ENCODE measurements at regions not wholly inside any gene's neighbourhood (a gene's known extent, or its start where the extent isn't known, plus 50 kb on each side); places are given as distances from the start of the nearest gene placed in this dataset.
"Not testable (repeated sequence)": the region's sequence is repeated elsewhere in the genome, so short reads cannot be mapped to it uniquely, and the experiment has no call there.

DNA sequence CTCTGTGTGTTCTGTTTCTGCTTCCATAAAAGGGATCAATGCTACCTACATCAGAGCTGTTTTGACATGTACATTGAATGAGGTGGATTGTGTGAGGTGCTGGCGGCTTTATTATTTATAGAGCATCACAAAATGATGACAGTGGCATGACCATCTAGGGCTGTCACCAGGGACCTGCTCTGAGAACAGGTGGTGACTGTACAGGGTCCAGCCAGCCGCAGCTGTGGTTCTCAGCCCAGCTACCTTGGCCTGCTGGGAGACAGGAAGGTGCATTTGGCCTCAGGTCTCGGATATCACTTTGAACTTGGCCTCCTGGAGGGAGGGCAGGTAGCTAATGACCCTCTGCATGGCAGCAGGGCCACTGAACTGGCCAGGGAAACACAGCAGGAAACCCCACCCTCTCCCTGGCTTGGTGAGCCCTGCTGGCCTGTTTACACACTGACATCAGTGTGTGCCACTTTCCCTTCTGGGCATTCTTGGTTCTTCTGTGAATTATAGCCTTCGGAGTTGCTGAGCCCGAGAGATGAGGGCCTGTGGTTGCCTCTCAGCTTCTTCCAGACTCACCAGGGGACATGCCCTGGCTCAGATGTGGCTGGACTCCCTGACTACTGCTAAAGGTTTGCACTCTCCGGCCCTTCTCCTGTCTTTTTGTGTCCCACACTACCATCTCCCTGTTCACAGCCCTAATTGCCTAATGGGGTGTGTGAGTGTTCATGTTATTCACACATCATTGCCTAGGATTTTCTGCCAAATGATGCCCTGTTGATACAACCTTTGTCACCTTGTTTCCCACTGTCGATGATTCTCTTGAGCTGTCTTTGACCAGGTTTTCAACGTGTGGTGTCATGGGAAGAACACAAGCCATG is 109.2 kb upstream of the RAB12 start:
- no peak for DNase-seq (ENCODE audit: low read depth in 2 of 2)

DNA sequence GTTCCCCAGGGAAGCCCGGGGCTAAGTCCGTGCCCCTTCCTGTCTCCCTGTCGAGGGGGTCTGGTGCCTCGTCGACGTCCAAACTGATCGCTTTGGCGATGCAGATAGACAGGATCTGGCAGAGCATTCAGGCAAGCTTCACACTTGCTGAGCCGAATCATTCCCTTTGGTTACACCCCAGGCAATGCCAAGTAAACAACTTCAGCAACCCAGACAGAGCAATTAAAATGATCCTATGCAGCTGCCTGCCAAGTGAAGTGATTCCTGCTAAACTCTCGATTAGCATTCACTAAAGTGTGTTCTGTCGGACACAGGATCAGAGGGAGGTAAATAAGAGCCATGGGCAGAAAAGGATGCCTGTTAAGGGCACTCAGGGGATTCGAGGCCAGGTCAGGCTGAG is 108.2 kb upstream of the RAB12 start:
- DNase-seq (ENCODE audit: low read depth in 2 of 2) = no peak

DNA sequence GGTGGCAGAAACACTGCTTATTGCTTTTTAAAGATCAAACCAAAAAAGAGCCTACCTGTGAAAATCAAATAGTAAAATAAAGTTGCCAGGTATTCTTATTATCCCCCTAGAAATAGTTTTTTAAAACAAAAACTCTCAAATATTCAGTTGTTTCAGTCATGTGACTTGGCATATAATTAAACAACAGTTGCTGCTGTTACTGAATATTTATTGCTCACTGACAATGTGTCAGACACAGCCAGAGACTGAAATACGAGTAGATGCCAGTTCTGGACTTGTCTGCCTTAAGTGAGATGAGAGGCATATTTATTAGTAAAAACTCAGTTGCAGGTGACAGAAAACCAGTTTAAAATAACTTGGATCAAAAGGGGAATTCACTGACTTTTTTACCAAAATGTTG is 106.0 kb upstream of the RAB12 start:
- DNase-seq (ENCODE audit: low read depth in 2 of 2) = no peak

DNA sequence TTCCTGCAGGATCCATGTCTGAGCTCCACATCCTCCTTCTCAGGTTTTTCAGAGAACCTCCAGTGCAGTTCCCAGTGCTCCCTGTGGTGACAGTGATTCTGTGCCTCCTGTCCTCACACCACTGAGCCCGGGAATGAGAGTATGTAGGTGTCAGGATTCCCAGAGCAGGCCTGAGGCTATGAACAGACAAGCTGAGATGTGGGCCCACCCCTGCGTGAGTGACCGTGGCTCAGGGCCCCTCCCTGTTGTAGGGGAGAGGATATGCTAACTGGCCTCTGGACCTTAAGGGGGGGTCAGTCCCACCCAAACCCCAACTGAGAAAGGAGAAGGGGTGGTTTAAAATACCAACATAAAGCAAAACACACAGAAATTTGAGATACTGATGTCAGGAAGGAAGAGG is 104.8 kb upstream of the RAB12 start:
- no peak for DNase-seq (ENCODE audit: low read depth in 2 of 2)

DNA sequence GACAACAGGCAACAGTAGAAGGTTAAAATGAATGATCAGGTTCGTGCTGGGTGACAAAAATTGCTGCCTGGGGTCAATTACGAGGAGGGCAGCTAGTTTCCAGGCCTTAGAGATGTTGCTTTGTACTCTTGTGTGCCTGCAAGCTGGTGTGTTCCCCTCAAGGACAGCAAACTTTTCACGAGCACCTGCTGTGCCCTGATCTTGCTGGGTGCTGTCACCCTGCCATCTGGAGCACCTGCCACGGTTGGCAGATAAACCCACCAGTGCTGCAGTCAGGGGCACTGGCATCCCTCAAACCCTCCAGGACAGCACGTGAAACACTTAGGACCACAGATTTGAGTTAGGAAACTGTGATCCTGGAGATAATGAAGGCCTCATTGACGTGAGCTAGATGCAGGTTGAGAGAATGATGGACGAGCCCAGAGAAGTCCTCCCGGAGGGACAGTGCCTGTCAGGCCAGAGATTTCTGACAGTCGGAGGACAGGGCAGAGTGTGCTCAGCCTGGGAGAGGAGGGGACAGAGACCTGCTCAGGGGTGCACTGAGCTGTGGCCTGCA is 104.3 kb upstream of the RAB12 start:
- DNase-seq (ENCODE audit: low read depth in 2 of 2) = no peak

DNA sequence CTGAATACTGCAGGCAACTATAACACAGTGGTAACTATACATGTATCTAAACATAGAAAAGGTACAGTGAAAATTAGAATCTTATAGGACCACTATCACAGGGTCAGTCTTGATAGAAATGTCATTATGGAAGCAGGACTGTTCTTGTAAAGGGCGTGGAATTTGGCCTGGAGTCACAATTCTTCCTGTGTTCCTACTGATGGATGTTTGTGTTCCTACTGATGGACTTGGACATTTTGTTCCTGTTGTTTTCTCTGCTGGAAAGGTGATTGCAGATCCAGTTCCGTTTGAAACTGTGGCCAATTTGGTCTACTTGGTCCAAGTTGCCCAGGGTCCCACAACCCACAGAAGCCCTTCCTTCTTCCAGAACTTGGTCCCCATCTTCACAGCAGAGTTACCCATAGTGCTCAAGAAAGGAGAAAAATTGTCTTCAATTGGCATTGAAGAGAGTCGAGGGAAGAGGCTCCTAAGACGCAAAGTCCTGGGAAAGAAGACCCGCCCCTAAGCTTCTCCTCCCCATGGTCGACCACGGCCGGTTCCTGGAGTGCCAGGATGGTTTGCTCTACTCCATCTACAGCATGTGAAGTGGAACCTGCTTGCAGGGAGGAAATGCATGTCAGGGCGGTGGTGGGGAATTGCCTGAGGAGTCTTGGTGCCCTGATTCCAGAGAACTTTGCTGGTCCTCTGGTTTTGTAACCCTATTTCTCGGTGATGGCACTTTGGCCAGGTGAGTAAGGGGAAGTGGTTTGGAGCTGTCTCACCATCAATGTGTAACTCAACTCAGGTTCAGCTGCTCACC is 102.8 kb upstream of the RAB12 start:
- no peak for DNase-seq (ENCODE audit: low read depth in 2 of 2)

DNA sequence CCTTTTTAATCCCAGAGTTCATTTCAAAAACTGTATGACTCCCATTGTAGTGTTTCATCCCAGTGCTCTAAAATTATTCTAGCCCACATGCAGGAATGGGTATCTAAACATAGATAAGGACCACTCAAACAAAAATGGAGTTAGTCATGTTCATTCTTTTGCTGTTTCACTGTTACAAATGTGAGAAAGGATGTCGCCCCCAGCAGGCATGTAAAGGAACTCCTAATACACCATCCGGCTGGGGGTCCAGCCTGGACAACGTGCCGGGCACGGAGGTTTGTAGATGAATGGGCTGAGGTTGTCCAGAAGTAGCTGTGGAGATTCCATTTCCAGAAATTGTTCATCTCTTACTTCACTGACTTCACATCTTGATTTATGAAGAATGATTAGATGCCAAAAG is 101.9 kb upstream of the RAB12 start:
- no peak for DNase-seq (ENCODE audit: low read depth in 2 of 2)

DNA sequence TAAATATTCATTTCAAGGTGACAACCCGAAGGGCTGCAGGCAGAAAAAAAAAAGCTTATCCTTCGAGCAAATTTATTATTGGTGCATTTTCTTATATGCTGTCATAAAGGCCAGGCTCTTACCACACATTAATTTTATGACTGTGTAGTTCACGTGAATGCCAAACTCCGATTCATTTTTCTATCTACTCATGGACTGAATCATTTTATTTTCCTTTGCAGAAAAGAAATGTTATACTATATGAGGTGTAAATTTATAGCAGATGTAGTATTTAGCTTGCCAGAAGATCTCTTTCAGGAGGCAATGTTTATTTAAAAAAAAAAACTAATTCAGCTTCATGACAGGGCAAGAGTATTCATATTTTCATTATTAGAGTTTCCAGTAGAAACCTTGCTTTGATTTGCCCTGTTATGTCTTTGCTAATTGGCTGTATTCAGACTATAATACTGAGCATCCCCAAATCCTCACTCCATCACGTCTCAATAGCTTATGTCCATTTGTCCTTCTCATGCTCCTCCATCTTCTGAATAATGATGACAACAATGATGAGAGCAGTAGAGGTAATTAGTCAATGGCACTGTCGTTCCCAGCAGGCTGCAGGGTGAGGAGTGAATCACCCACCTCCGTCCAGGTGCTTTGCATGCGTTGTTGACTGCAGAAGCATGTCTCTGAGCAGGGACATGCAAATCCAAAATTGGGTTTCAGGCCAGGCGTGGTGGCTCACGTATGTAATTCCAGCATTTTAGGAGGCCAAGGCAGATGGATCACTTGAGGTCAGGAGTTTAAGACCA is 101.1 kb upstream of the RAB12 start:
- no peak for DNase-seq (ENCODE audit: low read depth in 2 of 2)

DNA sequence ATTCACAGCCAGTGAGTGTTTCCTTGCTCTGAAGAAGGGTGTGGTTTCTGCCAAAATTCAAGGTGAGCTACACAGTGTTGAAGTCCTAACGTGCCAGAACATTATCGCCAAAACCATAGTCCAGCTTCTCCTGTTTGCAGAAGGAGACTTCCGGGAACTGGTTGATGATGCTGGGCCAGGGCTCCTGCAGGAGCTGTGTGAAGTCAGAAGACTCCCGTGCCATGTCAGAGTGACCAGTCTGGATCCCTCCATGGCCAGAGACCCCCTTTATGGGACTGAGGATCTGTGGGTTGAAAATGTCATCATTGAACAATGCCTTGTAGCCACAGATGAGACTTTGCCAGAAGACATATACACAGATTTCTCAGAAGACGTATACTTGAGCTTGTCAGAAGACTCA is 96.0 kb upstream of the RAB12 start:
- DNase-seq (ENCODE audit: low read depth in 2 of 2) = no peak

DNA sequence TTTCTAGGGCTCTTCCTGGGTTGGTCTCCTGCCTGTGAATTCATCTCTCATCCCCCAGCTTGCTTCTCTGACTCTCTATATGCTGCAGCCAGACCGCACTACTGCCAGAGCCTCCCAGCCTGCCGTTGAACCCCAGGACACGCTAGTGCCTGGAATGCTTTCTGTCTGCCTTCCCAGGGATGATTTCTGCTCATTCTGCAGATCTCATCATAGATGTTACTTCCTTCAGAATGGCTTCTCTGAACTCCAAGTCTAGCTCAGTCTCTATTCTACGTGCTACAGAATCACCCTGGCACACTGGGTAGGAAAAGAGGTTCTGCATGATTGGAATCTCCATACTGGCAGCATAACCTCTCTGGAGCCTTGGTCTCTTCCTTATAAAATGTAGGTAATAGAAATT is 94.8 kb upstream of the RAB12 start:
- no peak for DNase-seq (ENCODE audit: low read depth in 2 of 2)

DNA sequence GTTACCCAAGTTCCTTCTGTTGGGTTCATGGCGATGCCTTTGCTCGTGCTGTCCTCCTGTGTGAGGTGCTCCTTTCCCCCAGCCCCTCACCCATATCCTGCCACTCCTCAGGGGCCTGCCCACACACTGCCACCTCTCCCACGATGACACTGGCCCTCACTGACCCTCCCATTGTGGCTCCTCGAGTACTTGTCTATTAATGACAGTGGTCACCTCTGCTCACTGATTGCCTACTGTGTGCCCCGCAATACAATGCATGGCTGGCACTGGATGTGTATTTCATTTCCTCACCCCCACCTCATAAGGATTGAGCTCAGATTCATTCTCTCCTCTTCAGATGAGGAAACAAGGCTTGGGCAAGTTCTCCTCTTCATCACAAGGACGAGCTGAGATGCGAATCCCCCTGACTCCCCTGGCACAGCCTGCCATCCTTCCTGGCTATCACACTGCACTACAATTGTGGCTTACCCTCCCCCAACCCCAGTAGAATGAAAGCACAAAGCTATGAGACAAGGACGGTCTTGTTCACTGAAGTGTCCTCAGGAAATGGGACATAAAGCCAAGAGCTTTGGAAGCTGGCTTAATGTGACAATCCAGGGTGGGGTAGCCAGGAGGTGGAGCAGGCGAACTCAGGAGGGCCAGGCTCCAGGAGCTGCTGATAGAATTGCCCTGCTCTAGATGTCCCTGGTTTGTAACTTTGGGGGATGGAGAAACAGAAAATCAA is 93.9 kb upstream of the RAB12 start:
- DNase-seq (ENCODE audit: low read depth in 2 of 2) = no peak

DNA sequence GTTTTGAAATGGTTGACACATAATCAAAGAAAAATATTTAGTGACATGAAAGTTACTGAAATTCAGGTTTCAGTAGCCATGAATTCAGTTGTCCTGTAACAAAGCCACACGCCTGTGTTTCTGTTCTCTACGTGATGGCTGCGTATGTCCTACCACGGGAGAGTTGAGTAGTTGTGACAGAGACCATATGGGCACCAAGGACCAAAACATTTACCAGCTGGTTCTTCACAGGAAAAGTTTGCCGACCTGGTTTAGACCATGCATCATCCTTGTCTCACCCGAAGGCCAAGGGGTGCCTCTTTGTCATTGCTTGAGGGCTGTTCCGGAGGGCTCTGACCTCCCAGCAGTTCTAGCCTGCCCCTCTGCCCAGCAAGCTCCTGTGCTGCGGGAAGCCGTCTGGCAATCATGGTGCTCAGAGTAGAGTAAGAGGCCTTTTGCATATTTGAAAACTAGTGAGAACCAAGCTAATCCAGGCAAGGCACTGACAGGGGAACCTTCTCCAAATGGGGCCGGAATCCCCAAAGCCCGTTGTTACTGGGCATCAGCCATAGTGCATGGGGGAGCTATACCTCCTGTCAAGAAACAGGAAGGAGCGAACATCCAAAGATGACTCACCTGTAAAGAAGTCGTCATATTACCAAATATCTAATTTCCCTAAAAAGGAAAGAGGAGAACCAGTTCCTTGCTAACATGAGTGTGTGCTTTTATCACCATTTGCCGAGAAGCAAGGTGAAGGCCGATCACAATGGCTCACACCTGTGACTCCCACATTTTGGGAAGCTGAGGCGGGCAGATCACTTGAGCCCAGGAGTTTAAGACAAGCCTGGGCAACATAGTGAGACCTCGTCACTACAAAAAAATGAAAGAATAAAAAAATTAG is 92.6 kb upstream of the RAB12 start:
- no peak for DNase-seq (ENCODE audit: low read depth in 2 of 2)

DNA sequence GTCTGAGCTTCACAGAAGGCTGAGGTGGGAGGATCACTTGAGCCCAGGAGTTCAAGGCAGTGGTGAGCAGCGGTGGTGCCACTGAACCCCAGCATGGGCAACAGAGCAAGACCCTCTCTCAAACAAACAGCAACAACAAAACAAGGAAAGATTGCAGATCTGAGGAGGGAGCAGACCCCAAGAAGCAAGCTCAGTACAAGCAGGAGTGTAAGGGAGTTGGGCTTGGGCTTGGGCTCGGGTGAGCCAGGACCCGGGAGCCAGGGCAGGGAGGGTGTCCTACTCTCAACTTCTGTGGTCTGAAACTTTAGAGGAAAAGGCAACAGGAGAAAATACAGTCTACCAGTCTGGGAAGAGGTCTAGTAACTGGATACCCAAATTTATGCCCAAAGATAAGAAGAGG is 92.0 kb upstream of the RAB12 start:
- DNase-seq (ENCODE audit: low read depth in 2 of 2) = no peak

DNA sequence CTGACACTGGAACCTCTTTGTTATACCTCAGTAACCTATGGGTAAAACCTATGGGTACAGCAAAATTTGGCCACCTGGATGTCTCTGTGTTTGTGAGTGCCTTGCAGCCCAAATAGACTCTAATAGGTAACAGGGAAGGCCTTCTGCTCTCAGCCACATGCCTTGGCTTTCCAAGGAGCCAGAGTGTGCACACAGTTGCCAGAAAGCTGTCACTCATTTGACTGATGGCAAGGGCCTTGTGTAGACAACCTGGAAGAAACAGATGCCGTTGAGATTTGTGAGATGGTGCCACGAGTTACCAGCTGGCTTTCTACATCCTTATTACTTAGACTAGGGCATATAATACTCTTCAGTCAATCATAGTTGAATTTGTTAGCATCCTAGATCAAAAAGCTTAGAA is 90.1 kb upstream of the RAB12 start:
- DNase-seq (ENCODE audit: low read depth in 2 of 2) = no peak

DNA sequence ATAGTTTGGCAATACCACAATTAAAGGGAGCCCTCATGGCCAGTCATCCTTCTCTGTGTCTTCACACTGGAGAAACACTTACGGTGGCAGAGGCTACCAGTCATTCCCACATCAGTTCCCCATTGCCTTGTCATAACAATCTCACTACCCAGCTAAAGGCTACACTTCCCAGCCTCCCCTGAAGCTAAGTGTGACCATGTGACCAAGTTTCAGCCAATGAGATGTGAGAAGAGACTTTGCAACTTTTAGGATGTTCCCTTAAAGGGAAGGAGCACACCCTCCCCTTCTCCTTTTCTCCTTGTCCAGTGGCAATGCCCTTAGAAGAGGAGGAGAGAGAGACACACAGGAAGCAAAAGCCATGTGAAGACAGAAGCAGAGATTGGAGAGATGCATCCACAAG is 89.0 kb upstream of the RAB12 start:
- DNase-seq (ENCODE audit: low read depth in 2 of 2) = no peak

DNA sequence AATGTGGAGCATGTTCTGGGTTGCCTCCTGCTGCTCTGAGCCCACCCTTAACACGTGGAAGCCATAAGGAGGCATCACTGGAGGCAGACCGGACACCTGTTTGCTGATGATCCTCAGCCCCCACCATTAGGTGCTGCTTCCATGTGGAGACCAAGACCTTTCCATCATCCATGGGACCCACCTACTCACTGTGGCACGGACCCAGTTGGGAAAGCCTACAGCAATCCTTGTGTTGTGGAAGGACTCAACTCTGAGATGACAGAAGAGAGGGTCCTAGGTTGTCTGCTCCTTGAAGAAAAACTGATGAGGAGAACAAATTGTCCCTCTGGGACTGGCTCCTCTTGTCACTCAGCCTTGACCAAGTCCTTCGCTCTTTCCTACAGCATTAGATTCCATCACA is 86.5 kb upstream of the RAB12 start:
- no peak for DNase-seq (ENCODE audit: low read depth in 2 of 2)

DNA sequence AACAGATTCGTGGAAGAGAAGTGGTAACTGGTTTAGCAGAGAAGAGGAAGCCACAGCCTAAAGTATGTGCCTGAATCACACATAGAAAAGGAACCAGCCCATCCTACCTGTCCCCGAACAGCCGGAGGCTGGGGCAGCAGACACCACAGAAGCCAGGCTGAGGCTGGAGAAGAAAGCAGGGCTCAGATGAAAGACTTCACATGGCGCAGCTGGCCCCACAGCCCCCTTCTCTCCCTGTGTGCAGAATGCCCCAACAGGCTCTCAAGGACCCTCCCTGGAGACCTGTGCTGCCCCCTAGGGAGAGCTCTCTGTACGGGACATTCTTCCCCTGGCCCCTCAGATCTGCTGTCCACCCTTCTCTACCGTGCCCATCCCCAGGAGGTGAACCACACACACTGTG is 83.5 kb upstream of the RAB12 start:
- DNase-seq (ENCODE audit: low read depth in 2 of 2) = no peak

DNA sequence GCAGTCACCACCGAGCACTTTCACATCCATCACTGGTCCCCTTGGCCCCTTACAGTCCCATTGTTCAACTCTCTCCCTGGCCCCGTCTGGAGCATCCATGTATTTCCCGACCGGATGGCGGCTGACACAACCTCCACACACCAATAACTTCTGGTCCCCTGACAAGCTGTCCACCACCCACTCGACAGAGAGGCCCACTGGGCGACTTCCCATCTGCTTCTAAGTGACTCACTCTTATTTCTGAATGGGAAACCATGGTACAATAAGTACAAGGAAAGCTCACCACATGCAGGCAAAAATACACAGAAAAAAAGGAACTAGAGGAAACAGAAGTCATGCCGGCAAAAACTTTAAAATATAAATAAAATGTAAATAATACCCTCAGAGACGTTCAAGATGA is 82.9 kb upstream of the RAB12 start:
- DNase-seq (ENCODE audit: low read depth in 2 of 2) = no peak

DNA sequence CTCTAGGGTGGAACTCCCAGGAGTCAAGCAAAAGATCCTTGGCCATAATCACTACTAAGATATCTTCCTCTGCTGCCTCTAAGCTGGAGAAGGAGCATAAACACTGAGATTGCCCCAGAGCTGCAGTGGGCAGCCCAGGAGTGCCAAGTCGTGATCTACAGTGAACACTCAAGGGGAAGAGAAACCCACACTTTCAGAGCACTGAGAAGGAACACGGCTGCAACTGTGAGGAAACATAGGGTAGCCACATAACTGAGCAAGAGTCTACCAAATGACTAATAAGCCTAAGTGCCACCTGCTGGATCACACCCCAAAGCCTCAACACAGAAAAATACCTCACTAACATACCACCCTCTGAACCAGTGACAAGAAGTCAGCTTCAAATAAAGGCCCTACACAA is 79.6 kb upstream of the RAB12 start:
- DNase-seq (ENCODE audit: low read depth in 2 of 2) = no peak

DNA sequence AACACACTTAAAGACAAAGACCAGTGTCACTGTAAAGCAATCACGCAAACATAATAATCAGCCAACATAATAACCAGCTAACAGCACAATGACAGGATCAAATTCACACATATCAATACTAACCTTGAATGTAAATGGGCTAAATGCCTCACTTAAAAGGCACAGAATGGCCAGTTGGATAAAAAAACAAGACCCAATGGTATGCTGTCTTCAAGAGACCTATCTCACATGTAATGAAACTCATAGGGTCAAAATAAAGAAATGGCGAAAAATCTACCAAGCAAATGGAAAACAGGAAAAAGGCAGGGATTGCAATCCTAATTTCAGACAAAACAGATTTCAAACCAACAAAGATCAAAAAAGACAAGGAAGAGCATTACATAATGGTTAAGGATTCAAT is 78.2 kb upstream of the RAB12 start:
- DNase-seq (ENCODE audit: low read depth in 2 of 2) = not testable (repeated sequence)

DNA sequence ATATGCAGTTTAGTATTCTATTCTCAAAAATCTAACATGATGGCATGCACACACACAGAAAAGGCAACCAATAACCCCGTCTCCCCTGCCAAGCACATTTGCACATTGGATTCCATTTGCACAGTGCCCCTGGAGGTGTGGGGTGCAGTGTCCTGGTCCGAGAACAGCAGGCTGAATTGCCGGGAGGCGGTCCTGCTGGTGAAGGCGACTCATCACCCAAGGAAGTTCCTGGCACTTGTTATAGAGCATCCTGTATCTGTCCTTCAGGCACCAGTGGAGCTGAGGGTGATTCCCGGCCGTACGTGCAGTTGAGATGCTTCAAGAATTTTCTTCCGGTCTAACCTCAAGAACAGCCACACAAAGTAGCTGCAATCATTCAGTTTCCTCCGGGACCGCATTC is 73.0 kb upstream of the RAB12 start:
- DNase-seq (ENCODE audit: low read depth in 2 of 2) = no peak

All from stimulated activated CD4-positive, alpha-beta T cell treated with anti-CD3 and anti-CD28 coated beads, Interleukin-12 subunit alpha, Interleukin-12 subunit beta, amount 100 ng/mL, for 24 hours (primary cell).